ENCODE measurements at regions not wholly inside any gene's neighbourhood (a gene's known extent, or its start where the extent isn't known, plus 50 kb on each side); places are given as distances from the start of the nearest gene placed in this dataset.

DNA sequence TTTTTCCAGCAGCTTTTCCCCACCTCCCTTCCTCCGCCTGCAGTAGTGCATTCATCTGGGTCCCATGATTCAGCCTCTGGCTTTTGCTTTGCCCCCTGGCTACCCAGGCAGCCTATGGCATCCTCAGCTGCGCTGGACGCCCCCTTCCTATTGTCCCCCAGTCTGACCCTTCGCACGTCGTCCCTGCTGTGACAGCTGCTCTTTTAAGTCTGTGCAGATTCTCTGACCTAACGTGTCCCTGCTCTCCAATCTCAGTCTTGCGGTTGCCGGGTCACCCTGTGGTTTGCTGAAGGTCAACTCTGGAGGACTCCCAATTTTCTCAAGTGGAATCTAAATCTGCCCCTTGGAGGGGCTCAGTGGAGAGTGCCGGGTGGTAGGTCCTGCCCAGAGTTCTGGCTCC, 294.3 kb downstream of the CDC5L start:
- TF ChIP-seq EZH2phosphoT487 (IDR thresholded peaks at IDR 0.05; ENCODE audit: borderline replicate concordance), result no peak
- TF ChIP-seq, protein P1, sequence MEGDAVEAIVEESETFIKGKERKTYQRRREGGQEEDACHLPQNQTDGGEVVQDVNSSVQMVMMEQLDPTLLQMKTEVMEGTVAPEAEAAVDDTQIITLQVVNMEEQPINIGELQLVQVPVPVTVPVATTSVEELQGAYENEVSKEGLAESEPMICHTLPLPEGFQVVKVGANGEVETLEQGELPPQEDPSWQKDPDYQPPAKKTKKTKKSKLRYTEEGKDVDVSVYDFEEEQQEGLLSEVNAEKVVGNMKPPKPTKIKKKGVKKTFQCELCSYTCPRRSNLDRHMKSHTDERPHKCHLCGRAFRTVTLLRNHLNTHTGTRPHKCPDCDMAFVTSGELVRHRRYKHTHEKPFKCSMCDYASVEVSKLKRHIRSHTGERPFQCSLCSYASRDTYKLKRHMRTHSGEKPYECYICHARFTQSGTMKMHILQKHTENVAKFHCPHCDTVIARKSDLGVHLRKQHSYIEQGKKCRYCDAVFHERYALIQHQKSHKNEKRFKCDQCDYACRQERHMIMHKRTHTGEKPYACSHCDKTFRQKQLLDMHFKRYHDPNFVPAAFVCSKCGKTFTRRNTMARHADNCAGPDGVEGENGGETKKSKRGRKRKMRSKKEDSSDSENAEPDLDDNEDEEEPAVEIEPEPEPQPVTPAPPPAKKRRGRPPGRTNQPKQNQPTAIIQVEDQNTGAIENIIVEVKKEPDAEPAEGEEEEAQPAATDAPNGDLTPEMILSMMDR (conservative IDR thresholded peaks at IDR 0.05; ENCODE audit: low read length), result no peak
- Histone ChIP-seq H4K20me1 (ENCODE audit: insufficient read depth, low read length, poor library complexity, severe bottlenecking) (no peaks in the 10 kb centered on the region), H3K27me3 (ENCODE audit: insufficient read depth, low read length, poor library complexity, severe bottlenecking) (no peaks in the 10 kb centered on the region), H3K9me2 (replicated peaks; ENCODE audit: low read depth, low read length) (no peaks in the 10 kb centered on the region), H3K79me2 (ENCODE audit: insufficient read depth, low read length) (no peaks in the 10 kb centered on the region), H3K4me2 (ENCODE audit: low read depth, low read length, poor library complexity, severe bottlenecking) (no peak overlapping the region), H3F3A (ENCODE audit: low read depth) (no peaks in the 10 kb centered on the region), H2AFZ (ENCODE audit: low read length) (no peak overlapping the region), H3K4me3 (ENCODE audit: low read length, poor library complexity, severe bottlenecking) (no peak overlapping the region), H3K4me1 (ENCODE audit: insufficient read depth, low read length, poor library complexity, severe bottlenecking) (no peaks in the 10 kb centered on the region), H3K9me3 (ENCODE audit: insufficient read depth, low read depth, low read length) (no peaks in the 10 kb centered on the region), H3K9ac (ENCODE audit: low read depth, low read length, poor library complexity, severe bottlenecking) (no peak overlapping the region), H3K36me3 (ENCODE audit: insufficient read depth, low read length) (no peaks in the 10 kb centered on the region)

DNA sequence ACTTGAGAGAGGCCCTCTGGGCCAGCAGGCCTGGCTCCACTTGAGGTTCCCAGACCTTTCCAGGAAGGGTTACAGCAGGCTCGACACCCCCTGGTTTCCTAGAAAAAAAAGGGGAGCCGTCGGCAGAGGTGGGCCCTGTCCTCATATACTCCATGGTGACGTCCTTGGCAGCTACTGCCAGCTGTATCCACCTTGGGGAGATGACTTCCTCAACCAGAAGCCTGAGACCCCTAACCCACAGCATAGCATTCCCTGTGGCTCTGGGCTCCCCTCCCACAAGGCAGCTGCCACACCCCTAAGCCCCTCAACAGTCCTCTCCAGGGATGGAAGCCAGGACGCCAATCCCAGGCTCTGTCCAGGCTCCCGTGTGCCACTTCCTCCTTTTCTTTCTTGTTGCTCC, 294.8 kb downstream of the CDC5L start:
- TF ChIP-seq, protein P1 (conservative IDR thresholded peaks at IDR 0.05; ENCODE audit: low read length), result no peak
- no peak for TF ChIP-seq EZH2phosphoT487 (IDR thresholded peaks at IDR 0.05; ENCODE audit: borderline replicate concordance)
- H3K36me3 ChIP-seq (ENCODE audit: insufficient read depth, low read length), result no peaks in the 10 kb centered on the region
- H3K9ac ChIP-seq (ENCODE audit: low read depth, low read length, poor library complexity, severe bottlenecking), result no peak overlapping the region
- no peak overlapping the region for H3K4me3 ChIP-seq (ENCODE audit: low read length, poor library complexity, severe bottlenecking)
- H3K27me3 ChIP-seq (ENCODE audit: insufficient read depth, low read length, poor library complexity, severe bottlenecking), result no peaks in the 10 kb centered on the region
- H3F3A ChIP-seq (ENCODE audit: low read depth), result no peaks in the 10 kb centered on the region
- no peaks in the 10 kb centered on the region for H3K9me2 ChIP-seq (replicated peaks; ENCODE audit: low read depth, low read length)
- no peaks in the 10 kb centered on the region for H3K4me1 ChIP-seq (ENCODE audit: insufficient read depth, low read length, poor library complexity, severe bottlenecking)
- no peaks in the 10 kb centered on the region for H3K79me2 ChIP-seq (ENCODE audit: insufficient read depth, low read length)
- H3K4me2 ChIP-seq (ENCODE audit: low read depth, low read length, poor library complexity, severe bottlenecking), result no peak overlapping the region
- H4K20me1 ChIP-seq (ENCODE audit: insufficient read depth, low read length, poor library complexity, severe bottlenecking), result no peaks in the 10 kb centered on the region
- H3K9me3 ChIP-seq (ENCODE audit: insufficient read depth, low read depth, low read length), result no peaks in the 10 kb centered on the region
- no peak overlapping the region for H2AFZ ChIP-seq (ENCODE audit: low read length)

DNA sequence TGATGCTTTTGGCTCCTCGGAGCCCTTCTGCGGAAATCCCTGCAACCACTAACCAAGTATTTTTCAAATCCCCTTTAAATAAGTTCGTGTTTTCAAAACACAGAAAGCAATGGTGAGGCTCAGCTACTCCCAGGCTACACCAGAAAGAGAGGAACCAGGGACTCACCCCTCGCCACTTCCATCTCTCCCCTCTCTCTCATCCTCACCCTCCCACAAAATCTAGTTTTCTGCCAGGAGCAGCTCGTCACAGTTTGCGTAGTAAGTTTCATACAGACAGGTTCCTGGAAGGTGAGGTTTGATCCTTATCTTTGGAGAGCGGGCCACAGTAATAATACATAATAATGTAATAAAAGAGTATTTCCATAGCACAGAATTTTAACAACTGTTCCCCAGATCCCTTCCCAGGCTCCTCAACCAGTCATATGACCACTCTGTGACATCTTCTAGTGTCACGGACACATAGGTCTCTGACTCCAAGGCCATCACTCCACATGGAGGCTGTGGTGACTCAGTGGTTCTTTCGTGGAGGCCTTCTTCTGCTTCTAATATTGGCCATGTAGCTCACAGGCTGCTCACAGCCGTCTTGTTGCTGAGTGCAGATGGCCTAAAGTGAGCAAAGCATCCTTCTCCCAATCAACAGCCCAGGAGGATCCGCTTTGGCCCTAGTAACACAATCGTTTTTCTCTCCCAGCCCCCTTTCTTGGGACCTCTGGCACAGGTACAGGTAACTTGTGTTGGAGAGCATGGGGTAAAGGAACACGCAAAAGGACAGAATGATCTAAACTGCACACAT, 295.7 kb downstream of the CDC5L start:
- no peaks in the 10 kb centered on the region for H3F3A ChIP-seq (ENCODE audit: low read depth)
- H3K9ac ChIP-seq (ENCODE audit: low read depth, low read length, poor library complexity, severe bottlenecking), result no peak overlapping the region
- H3K4me1 ChIP-seq (ENCODE audit: insufficient read depth, low read length, poor library complexity, severe bottlenecking), result no peaks in the 10 kb centered on the region
- no peak overlapping the region for H3K4me3 ChIP-seq (ENCODE audit: low read length, poor library complexity, severe bottlenecking)
- no peaks in the 10 kb centered on the region for H4K20me1 ChIP-seq (ENCODE audit: insufficient read depth, low read length, poor library complexity, severe bottlenecking)
- no peaks in the 10 kb centered on the region for H3K9me3 ChIP-seq (ENCODE audit: insufficient read depth, low read depth, low read length)
- H3K4me2 ChIP-seq (ENCODE audit: low read depth, low read length, poor library complexity, severe bottlenecking), result no peak overlapping the region
- no peaks in the 10 kb centered on the region for H3K36me3 ChIP-seq (ENCODE audit: insufficient read depth, low read length)
- TF ChIP-seq EZH2phosphoT487 (IDR thresholded peaks at IDR 0.05; ENCODE audit: borderline replicate concordance), result no peak
- TF ChIP-seq, protein P1 (conservative IDR thresholded peaks at IDR 0.05; ENCODE audit: low read length), result no peak
- no peaks in the 10 kb centered on the region for H3K27me3 ChIP-seq (ENCODE audit: insufficient read depth, low read length, poor library complexity, severe bottlenecking)
- H3K79me2 ChIP-seq (ENCODE audit: insufficient read depth, low read length), result no peaks in the 10 kb centered on the region
- no peaks in the 10 kb centered on the region for H3K9me2 ChIP-seq (replicated peaks; ENCODE audit: low read depth, low read length)
- H2AFZ ChIP-seq (ENCODE audit: low read length), result no peak overlapping the region

All from Loucy (cell line).